ENCODE measurements at regions not wholly inside any gene's neighbourhood (a gene's known extent, or its start where the extent isn't known, plus 50 kb on each side); places are given as distances from the start of the nearest gene placed in this dataset.

DNA sequence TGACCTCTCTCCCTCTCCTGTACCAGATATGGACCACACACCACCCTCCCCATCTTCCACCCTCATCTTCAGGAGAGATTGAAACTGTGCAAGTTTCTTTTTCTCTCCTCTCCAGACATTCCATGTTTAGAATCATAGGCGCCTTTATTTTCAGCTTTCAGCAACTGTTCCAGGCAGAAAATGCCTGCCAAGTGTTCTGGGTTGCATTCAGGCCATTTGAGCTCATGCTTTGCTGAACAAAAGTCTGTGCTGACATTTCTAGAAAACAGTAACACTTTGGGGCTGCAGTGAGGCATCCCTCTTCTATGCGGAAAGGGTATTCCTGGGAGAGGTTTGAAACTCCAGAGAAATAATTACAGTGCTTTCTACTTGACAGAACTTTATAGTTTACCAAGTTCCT lies 361.7 kb downstream of the GPAM start:
- no peak for DNase-seq (ENCODE audit: low read depth in 1 of 2, low spot score in 1 of 2)
- 40% methylated on average over 2 of the region's 2 CpGs for WGBS (ENCODE audit: missing lambda C conversion rate)
- POLR2A ChIA-PET = no interaction called here

DNA sequence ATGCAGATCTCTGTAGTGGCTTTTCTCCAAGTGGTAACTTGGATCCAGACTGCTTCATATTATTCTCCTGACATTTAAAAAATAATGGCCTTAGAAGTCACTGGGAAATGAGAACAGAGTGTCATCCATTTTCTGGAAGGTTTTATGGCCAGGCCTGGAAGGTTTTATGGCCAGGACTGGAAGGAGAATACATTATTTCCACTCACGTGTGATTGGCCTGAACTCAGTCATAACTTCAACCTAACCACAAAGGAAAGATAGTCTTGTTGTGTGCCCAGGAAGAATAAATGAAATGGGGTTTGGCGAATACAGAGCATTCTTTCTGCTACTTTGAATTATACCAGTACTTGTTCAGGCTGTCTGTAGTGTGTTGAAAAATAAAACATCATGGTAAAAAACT lies 360.9 kb downstream of the GPAM start:
- CTCF ChIA-PET = no interaction called here

More for the DNA sequence above, 361.7 kb downstream of the GPAM start:
- Histone ChIP-seq H3K4me1 (no peaks in the 10 kb centered on the region), H3K9me3 (no peaks in the 10 kb centered on the region), H3K4me2 (no peak overlapping the region), H3K4me3 (no peak overlapping the region), H3K27ac (no peak overlapping the region)
- CTCF ChIA-PET = no interaction called here
- no peak for TF ChIP-seq FOXS1 (CRISPR knock-in tag; IDR thresholded peaks at IDR 0.05)
- no peak for TF ChIP-seq RCOR1 (IDR thresholded peaks at IDR 0.05; ENCODE audit: low read depth, low read length)
- no peak for TF ChIP-seq ZSCAN20 (CRISPR knock-in tag; IDR thresholded peaks at IDR 0.05)
- TF ChIP-seq ZNF302 (CRISPR knock-in tag; IDR thresholded peaks at IDR 0.05) = no peak
- no peak for TF ChIP-seq CBX2 (IDR thresholded peaks at IDR 0.05; ENCODE audit: borderline replicate concordance, low read depth)
- TF ChIP-seq MAZ (IDR thresholded peaks at IDR 0.05; ENCODE audit: borderline replicate concordance, low read depth, low read length) = no peak
- TF ChIP-seq EHMT2 (IDR thresholded peaks at IDR 0.05; ENCODE audit: low read depth) = no peak
- no peak for TF ChIP-seq POLR2AphosphoS2 (conservative IDR thresholded peaks at IDR 0.05; ENCODE audit: low read length)
- TF ChIP-seq HOXB13 (CRISPR knock-in tag; IDR thresholded peaks at IDR 0.05; ENCODE audit: low read depth) = no peak
- TF ChIP-seq RAD21 (conservative IDR thresholded peaks at IDR 0.05 in 1 of 2, IDR thresholded peaks at IDR 0.05 in 1 of 2) = no peak
- TF ChIP-seq BHLHE40 (IDR thresholded peaks at IDR 0.05; ENCODE audit: low read depth, low read length) = no peak
- no peak for TF ChIP-seq KDM1A (IDR thresholded peaks at IDR 0.05; ENCODE audit: low read depth)
- TF ChIP-seq EP300 (IDR thresholded peaks at IDR 0.05) = no peak
- TF ChIP-seq TP53 (CRISPR knock-in tag; IDR thresholded peaks at IDR 0.05) = no peak
- TF ChIP-seq, protein P1, sequence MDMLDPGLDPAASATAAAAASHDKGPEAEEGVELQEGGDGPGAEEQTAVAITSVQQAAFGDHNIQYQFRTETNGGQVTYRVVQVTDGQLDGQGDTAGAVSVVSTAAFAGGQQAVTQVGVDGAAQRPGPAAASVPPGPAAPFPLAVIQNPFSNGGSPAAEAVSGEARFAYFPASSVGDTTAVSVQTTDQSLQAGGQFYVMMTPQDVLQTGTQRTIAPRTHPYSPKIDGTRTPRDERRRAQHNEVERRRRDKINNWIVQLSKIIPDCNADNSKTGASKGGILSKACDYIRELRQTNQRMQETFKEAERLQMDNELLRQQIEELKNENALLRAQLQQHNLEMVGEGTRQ (IDR thresholded peaks at IDR 0.05) = no peak
- no peak for TF ChIP-seq SREBF2 (IDR thresholded peaks at IDR 0.05)
- TF ChIP-seq HEYL (CRISPR knock-in tag; IDR thresholded peaks at IDR 0.05) = no peak
- TF ChIP-seq E2F6 (IDR thresholded peaks at IDR 0.05; ENCODE audit: borderline replicate concordance, low read depth) = no peak
- TF ChIP-seq ELK1 (IDR thresholded peaks at IDR 0.05; ENCODE audit: low read depth, low read length) = no peak
- ATAC-seq = no peak
- FAIRE-seq = no peak

GRCh38 chr10:111824128-111824527 lies 359.4 kb downstream of the GPAM start:
- Histone ChIP-seq H3K27ac (no peak overlapping the region), H3K9me3 (no peaks in the 10 kb centered on the region), H3K4me3 (no peak overlapping the region), H3K4me2 (no peak overlapping the region), H3K4me1 (no peaks in the 10 kb centered on the region)
- ChIA-PET POLR2A (no interaction called here), CTCF (no interaction called here)
- FAIRE-seq = no peak
- TF ChIP-seq EHF (CRISPR knock-in tag; IDR thresholded peaks at IDR 0.05) (no peak), HOXA7 (CRISPR knock-in tag; IDR thresholded peaks at IDR 0.05) (no peak), CHD4 (IDR thresholded peaks at IDR 0.05; ENCODE audit: borderline replicate concordance) (no peak), PHF8 (IDR thresholded peaks at IDR 0.05; ENCODE audit: borderline replicate concordance, low read depth) (no peak), HDAC2 (IDR thresholded peaks at IDR 0.05) (no peak), ESRRA (IDR thresholded peaks at IDR 0.05; ENCODE audit: borderline replicate concordance, low read length) (no peak), HEYL (CRISPR knock-in tag; IDR thresholded peaks at IDR 0.05) (no peak), TP53 (CRISPR knock-in tag; IDR thresholded peaks at IDR 0.05) (no peak), GATA3 (IDR thresholded peaks at IDR 0.05; ENCODE audit: borderline replicate concordance) (no peak), SREBF2 (IDR thresholded peaks at IDR 0.05) (no peak), POLR2A (IDR thresholded peaks at IDR 0.05; ENCODE audit: low read length) (no peak), ZC3H11A (IDR thresholded peaks at IDR 0.05) (no peak)
- WGBS (ENCODE audit: missing lambda C conversion rate) = 24% methylated on average over 5 of the region's 5 CpGs
- DNase-seq (ENCODE audit: low read depth in 1 of 2, low spot score in 1 of 2) = no peak
- ATAC-seq = no peak

More for the DNA sequence above, 360.9 kb downstream of the GPAM start:
- POLR2A ChIA-PET = no interaction called here
- DNase-seq (ENCODE audit: low read depth in 1 of 2, low spot score in 1 of 2) (no peak), ATAC-seq (no peak), FAIRE-seq (no peak)
- H3K4me1 ChIP-seq = no peaks in the 10 kb centered on the region
- TF ChIP-seq SMC3 (IDR thresholded peaks at IDR 0.05) (no peak), NR3C1 (IDR thresholded peaks at IDR 0.05) (no peak), MAX (IDR thresholded peaks at IDR 0.05) (no peak), MAFK (IDR thresholded peaks at IDR 0.05; ENCODE audit: partially characterized antibody) (no peak), TP53 (CRISPR knock-in tag; IDR thresholded peaks at IDR 0.05) (no peak), FOSB (CRISPR knock-in tag; IDR thresholded peaks at IDR 0.05) (no peak), ESRRA (IDR thresholded peaks at IDR 0.05; ENCODE audit: borderline replicate concordance, low read length) (no peak), POLR2A (IDR thresholded peaks at IDR 0.05; ENCODE audit: low read length) (no peak)
- no peak overlapping the region for H3K4me2 ChIP-seq
- WGBS (ENCODE audit: missing lambda C conversion rate) = 4% methylated on average over 2 of the region's 2 CpGs
- no peaks in the 10 kb centered on the region for H3K9me3 ChIP-seq
- H3K4me3 ChIP-seq = no peak overlapping the region
- H3K27ac ChIP-seq = no peak overlapping the region
